ENCODE measurements at regions not wholly inside any gene's neighbourhood (a gene's known extent, or its start where the extent isn't known, plus 50 kb on each side); places are given as distances from the start of the nearest gene placed in this dataset.

DNA sequence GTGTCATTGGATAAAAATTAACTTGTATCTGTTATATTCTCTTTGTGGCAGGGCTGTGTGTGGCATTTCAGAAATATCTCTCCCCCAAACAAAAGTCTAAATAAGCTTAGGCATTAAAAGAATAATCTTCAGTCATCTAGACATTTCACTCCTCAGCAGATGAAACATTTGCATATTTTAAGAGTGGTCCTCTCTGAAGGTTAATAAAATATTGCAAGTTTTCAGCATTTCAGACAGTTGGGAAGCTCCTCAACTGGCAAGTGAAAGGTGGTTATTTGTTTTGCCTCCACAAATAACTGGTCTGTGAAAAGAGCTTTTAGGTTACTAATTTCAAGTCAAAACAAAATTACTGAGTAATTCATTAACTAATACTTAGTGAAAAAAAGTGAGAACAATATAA lies 462.6 kb downstream of the EPHA4 start:
- DNase-seq (ENCODE audit: low spot score) = no peak
- Histone ChIP-seq H3K9me2 (replicated peaks; ENCODE audit: insufficient read depth) (no peaks in the 10 kb centered on the region), H3K79me2 (no peaks in the 10 kb centered on the region), H3K9me3 (ENCODE audit: low read depth) (no peaks in the 10 kb centered on the region), H3K4me3 (no peak overlapping the region), H3K36me3 (replicated peaks; ENCODE audit: insufficient read depth, low read depth) (no peaks in the 10 kb centered on the region), H3K27ac (no peak overlapping the region), H2AFZ (no peak overlapping the region), H3K27me3 (no peaks in the 10 kb centered on the region), H3K4me1 (ENCODE audit: insufficient read depth) (no peaks in the 10 kb centered on the region), H3K4me2 (no peak overlapping the region), H4K20me1 (ENCODE audit: insufficient read depth, poor library complexity, severe bottlenecking) (no peaks in the 10 kb centered on the region)
- TF ChIP-seq, protein P1, sequence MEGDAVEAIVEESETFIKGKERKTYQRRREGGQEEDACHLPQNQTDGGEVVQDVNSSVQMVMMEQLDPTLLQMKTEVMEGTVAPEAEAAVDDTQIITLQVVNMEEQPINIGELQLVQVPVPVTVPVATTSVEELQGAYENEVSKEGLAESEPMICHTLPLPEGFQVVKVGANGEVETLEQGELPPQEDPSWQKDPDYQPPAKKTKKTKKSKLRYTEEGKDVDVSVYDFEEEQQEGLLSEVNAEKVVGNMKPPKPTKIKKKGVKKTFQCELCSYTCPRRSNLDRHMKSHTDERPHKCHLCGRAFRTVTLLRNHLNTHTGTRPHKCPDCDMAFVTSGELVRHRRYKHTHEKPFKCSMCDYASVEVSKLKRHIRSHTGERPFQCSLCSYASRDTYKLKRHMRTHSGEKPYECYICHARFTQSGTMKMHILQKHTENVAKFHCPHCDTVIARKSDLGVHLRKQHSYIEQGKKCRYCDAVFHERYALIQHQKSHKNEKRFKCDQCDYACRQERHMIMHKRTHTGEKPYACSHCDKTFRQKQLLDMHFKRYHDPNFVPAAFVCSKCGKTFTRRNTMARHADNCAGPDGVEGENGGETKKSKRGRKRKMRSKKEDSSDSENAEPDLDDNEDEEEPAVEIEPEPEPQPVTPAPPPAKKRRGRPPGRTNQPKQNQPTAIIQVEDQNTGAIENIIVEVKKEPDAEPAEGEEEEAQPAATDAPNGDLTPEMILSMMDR (IDR thresholded peaks at IDR 0.05; ENCODE audit: poor library complexity) = no peak
- TF ChIP-seq EZH2 (IDR thresholded peaks at IDR 0.05; ENCODE audit: borderline replicate concordance) (no peak), EZH2phosphoT487 (IDR thresholded peaks at IDR 0.05; ENCODE audit: low read depth, severe bottlenecking, unreplicated experiment) (no peak)

DNA sequence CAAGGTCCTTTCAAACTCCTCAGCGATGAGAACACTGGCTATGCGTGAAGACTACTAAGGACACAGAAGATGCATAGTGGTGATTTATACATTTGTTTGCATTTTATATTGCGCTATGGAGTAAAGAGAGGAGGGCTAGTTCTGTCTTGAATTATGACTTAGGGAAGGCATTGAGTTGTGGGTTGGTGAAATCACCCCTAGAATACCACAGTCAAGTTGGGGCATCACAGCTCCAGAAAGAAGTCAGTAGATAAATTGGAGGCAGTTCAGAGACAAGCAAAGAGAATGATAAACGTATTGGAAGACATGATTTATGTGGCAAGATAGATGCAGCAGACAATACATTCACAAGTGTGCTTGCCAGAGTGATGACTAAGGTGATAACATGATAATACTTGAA lies 460.4 kb downstream of the EPHA4 start:
- TF ChIP-seq EZH2 (IDR thresholded peaks at IDR 0.05; ENCODE audit: borderline replicate concordance) (no peak), EZH2phosphoT487 (IDR thresholded peaks at IDR 0.05; ENCODE audit: low read depth, severe bottlenecking, unreplicated experiment) (no peak)
- TF ChIP-seq, protein P1 (IDR thresholded peaks at IDR 0.05; ENCODE audit: poor library complexity) = no peak
- no peaks in the 10 kb centered on the region for H3K4me1 ChIP-seq (ENCODE audit: insufficient read depth)
- H4K20me1 ChIP-seq (ENCODE audit: insufficient read depth, poor library complexity, severe bottlenecking) = no peaks in the 10 kb centered on the region
- 90% methylated on average over 4 of the region's 4 CpGs for WGBS (ENCODE audit: low lambda C conversion rate, missing lambda C conversion rate)
- no peaks in the 10 kb centered on the region for H3K27me3 ChIP-seq
- H3K9me2 ChIP-seq (replicated peaks; ENCODE audit: insufficient read depth) = no peaks in the 10 kb centered on the region
- H3K79me2 ChIP-seq = no peaks in the 10 kb centered on the region
- H2AFZ ChIP-seq = no peak overlapping the region
- no peak for DNase-seq (ENCODE audit: low spot score)
- no peak overlapping the region for H3K4me2 ChIP-seq
- H3K27ac ChIP-seq = no peak overlapping the region
- no peak overlapping the region for H3K4me3 ChIP-seq
- H3K36me3 ChIP-seq (replicated peaks; ENCODE audit: insufficient read depth, low read depth) = no peaks in the 10 kb centered on the region
- no peaks in the 10 kb centered on the region for H3K9me3 ChIP-seq (ENCODE audit: low read depth)

DNA sequence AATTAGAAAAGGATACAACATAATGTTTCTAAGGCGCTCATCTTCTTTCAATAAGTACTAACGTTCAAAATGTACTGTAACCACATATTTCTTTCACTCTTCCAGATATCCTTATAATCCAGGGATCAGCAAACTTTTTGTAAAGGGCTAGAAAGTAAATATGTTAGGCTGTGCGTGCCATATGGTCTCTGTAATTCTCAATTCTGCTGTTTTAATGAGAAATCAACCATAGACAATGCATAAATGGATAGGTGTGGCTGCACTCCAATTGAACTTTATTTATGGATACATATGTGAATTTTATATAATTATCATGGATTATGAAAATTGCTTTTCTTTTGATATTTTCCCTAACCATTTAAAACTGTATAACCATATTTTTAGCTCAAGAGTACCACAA lies 459.4 kb downstream of the EPHA4 start:
- 68% methylated on average over 3 of the region's 3 CpGs for WGBS (ENCODE audit: low lambda C conversion rate, missing lambda C conversion rate)
- Histone ChIP-seq H3K4me2 (no peak overlapping the region), H3K9me3 (ENCODE audit: low read depth) (no peaks in the 10 kb centered on the region), H3K4me1 (ENCODE audit: insufficient read depth) (no peaks in the 10 kb centered on the region), H2AFZ (no peak overlapping the region), H4K20me1 (ENCODE audit: insufficient read depth, poor library complexity, severe bottlenecking) (no peaks in the 10 kb centered on the region), H3K27ac (no peak overlapping the region), H3K79me2 (no peaks in the 10 kb centered on the region), H3K4me3 (no peak overlapping the region), H3K27me3 (no peaks in the 10 kb centered on the region), H3K9me2 (replicated peaks; ENCODE audit: insufficient read depth) (no peaks in the 10 kb centered on the region), H3K36me3 (replicated peaks; ENCODE audit: insufficient read depth, low read depth) (no peaks in the 10 kb centered on the region)
- no peak for DNase-seq (ENCODE audit: low spot score)
- TF ChIP-seq, protein P1 (IDR thresholded peaks at IDR 0.05; ENCODE audit: poor library complexity) = no peak
- TF ChIP-seq EZH2 (IDR thresholded peaks at IDR 0.05; ENCODE audit: borderline replicate concordance) (no peak), EZH2phosphoT487 (IDR thresholded peaks at IDR 0.05; ENCODE audit: low read depth, severe bottlenecking, unreplicated experiment) (no peak)

DNA sequence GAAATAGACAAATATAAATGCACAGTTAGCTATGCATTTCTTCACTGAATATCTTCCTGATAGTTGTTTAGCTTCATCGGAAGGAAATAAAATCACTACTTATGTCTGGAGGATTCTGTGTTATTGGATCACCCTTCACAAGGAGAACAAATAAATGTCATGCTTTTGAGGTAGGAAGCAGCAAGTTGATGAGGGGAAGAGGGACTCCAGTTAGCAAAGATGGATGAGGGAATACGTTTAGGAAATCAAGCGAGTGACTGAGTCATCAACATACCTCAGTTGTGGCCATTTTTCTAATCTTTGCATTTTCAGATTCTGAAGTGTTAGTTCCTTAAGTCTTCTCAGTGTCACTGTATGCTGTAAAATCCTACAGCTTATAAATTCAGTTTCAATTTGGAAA lies 456.2 kb downstream of the EPHA4 start:
- 84% methylated on average over 3 of the region's 3 CpGs for WGBS (ENCODE audit: low lambda C conversion rate, missing lambda C conversion rate)

More for the DNA sequence above, 456.2 kb downstream of the EPHA4 start:
- Histone ChIP-seq H3K4me1 (ENCODE audit: insufficient read depth) (no peaks in the 10 kb centered on the region), H3K79me2 (no peaks in the 10 kb centered on the region), H2AFZ (no peak overlapping the region), H3K9me2 (replicated peaks; ENCODE audit: insufficient read depth) (no peaks in the 10 kb centered on the region), H4K20me1 (ENCODE audit: insufficient read depth, poor library complexity, severe bottlenecking) (no peaks in the 10 kb centered on the region), H3K9me3 (ENCODE audit: low read depth) (no peaks in the 10 kb centered on the region), H3K4me2 (no peak overlapping the region), H3K27me3 (no peaks in the 10 kb centered on the region), H3K4me3 (no peak overlapping the region), H3K36me3 (replicated peaks; ENCODE audit: insufficient read depth, low read depth) (no peaks in the 10 kb centered on the region), H3K27ac (no peak overlapping the region)
- DNase-seq (ENCODE audit: low spot score) = no peak
- TF ChIP-seq EZH2 (IDR thresholded peaks at IDR 0.05; ENCODE audit: borderline replicate concordance) (no peak), EZH2phosphoT487 (IDR thresholded peaks at IDR 0.05; ENCODE audit: low read depth, severe bottlenecking, unreplicated experiment) (no peak)
- TF ChIP-seq, protein P1 (IDR thresholded peaks at IDR 0.05; ENCODE audit: poor library complexity) = no peak

Measured in hepatocyte (in vitro differentiated cells).